H9 (cell line): ENCODE measurements at regions not wholly inside any gene's neighbourhood (a gene's known extent, or its start where the extent isn't known, plus 50 kb on each side); places are given as distances from the start of the nearest gene placed in this dataset.

ENCODE experiments used
- DNase-seq: peaks from one replicate; pipeline ENCODE4 v3.0.0-alpha.2; 2017
- H2AFZ ChIP-seq: one replicate; pipeline ENCODE4 v1.6.1; 2013; ENCODE audit warnings: mild to moderate bottlenecking, low read length, control low read depth, moderate library complexity
- H2AK5ac ChIP-seq: 2 replicates; pipeline ENCODE4 v1.6.1; 2013; ENCODE audit warnings: low read length, control low read depth, mixed read lengths; ENCODE audit not compliant: insufficient read length
- H2BK120ac ChIP-seq: one replicate; pipeline ENCODE4 v1.6.1; 2013; ENCODE audit warnings: low read depth, mild to moderate bottlenecking, low read length, control low read depth, inconsistent platforms; ENCODE audit not compliant: poor library complexity, severe bottlenecking
- H2BK12ac ChIP-seq: 2 replicates; pipeline ENCODE4 v1.6.1; 2013; ENCODE audit warnings: low read length, control low read depth, mixed read lengths, low read depth; ENCODE audit not compliant: insufficient read length
- H2BK15ac ChIP-seq: 2 replicates; pipeline ENCODE4 v1.6.1; 2013; ENCODE audit warnings: low read depth, low read length, control low read depth
- H2BK20ac ChIP-seq: one replicate; pipeline ENCODE4 v1.6.1; 2013; ENCODE audit warnings: low read depth, mild to moderate bottlenecking, low read length, control low read depth, inconsistent platforms; ENCODE audit not compliant: poor library complexity, severe bottlenecking
- H2BK5ac ChIP-seq: 2 replicates; pipeline ENCODE4 v1.6.1; 2013; ENCODE audit warnings: low read length, control low read depth, mixed read lengths; ENCODE audit not compliant: insufficient read length
- H3K14ac ChIP-seq: 2 replicates; pipeline ENCODE4 v1.6.1; 2013; ENCODE audit warnings: low read length, control low read depth; ENCODE audit not compliant: insufficient read depth
- H3K18ac ChIP-seq: 2 replicates; pipeline ENCODE4 v1.6.1; 2013; ENCODE audit warnings: low read depth, mild to moderate bottlenecking, mixed read lengths, low read length, control low read depth; ENCODE audit not compliant: insufficient read length
- H3K23ac ChIP-seq: 2 replicates; pipeline ENCODE4 v1.6.1; 2013; ENCODE audit warnings: low read length, control low read depth, mixed read lengths, low read depth; ENCODE audit not compliant: insufficient read length
- H3K23me2 ChIP-seq: 2 replicates; pipeline ENCODE4 v1.6.1; 2013; ENCODE audit warnings: low read depth, mild to moderate bottlenecking, mixed read lengths, low read length, control low read depth; ENCODE audit not compliant: insufficient read length, poor library complexity, severe bottlenecking
- H3K27ac ChIP-seq: 2 replicates; pipeline ENCODE4 v1.5.1; 2013; ENCODE audit warnings: low read length, control low read depth, mixed read lengths, low read depth; ENCODE audit not compliant: insufficient read length
- H3K27me3 ChIP-seq: 2 replicates; pipeline ENCODE4 v1.6.1; 2013; ENCODE audit warnings: low read length, control low read depth, inconsistent platforms; ENCODE audit not compliant: insufficient read depth
- H3K4ac ChIP-seq: 2 replicates; pipeline ENCODE4 v1.6.1; 2013; ENCODE audit warnings: low read depth, mild to moderate bottlenecking, control low read depth, inconsistent platforms, low read length, moderate library complexity
- H3K4me1 ChIP-seq: 2 replicates; pipeline ENCODE4 v1.6.1; 2013; ENCODE audit warnings: low read length, control low read depth, inconsistent platforms; ENCODE audit not compliant: insufficient read depth
- H3K4me2 ChIP-seq: 2 replicates; pipeline ENCODE4 v1.6.1; 2013; ENCODE audit warnings: low read length, control low read depth, mixed read lengths; ENCODE audit not compliant: insufficient read length, insufficient read depth
- H3K56ac ChIP-seq: 2 replicates; pipeline ENCODE4 v1.6.1; 2013; ENCODE audit warnings: low read depth, mild to moderate bottlenecking, mixed read lengths, low read length, control low read depth; ENCODE audit not compliant: insufficient read length
- H3K79me1 ChIP-seq: 2 replicates; pipeline ENCODE4 v1.6.1; 2013; ENCODE audit warnings: low read depth, mild to moderate bottlenecking, moderate library complexity, low read length, control low read depth, inconsistent platforms; ENCODE audit not compliant: insufficient read depth, poor library complexity, severe bottlenecking
- H3K79me2 ChIP-seq: 2 replicates; pipeline ENCODE4 v1.6.1; 2013; ENCODE audit warnings: low read length, control low read depth, inconsistent platforms; ENCODE audit not compliant: insufficient read depth
- H3K9ac ChIP-seq: 2 replicates; pipeline ENCODE4 v1.6.1; 2013; ENCODE audit warnings: low read length, control low read depth, mixed read lengths; ENCODE audit not compliant: insufficient read length; ENCODE audit errors: extremely low read depth
- H3K9me3 ChIP-seq: one replicate; pipeline ENCODE4 v1.6.1; 2013; ENCODE audit warnings: low read depth, low read length, inconsistent platforms; ENCODE audit not compliant: control insufficient read depth
- H3T11ph ChIP-seq: one replicate; pipeline ENCODE4 v1.6.1; 2013; ENCODE audit warnings: mild to moderate bottlenecking, low read length, control low read depth, inconsistent platforms
- H4K20me1 ChIP-seq: one replicate; pipeline ENCODE4 v1.6.1; 2013; ENCODE audit not compliant: control insufficient read depth, insufficient read length, insufficient read depth
- H4K5ac ChIP-seq: 2 replicates; pipeline ENCODE4 v1.6.1; 2013; ENCODE audit warnings: low read depth, mild to moderate bottlenecking, mixed read lengths, low read length, control low read depth; ENCODE audit not compliant: insufficient read length
- H4K8ac ChIP-seq: replicated peaks from 2 replicates; pipeline ENCODE4 v1.6.1; 2013; ENCODE audit warnings: low read length, control low read depth, mixed read lengths, low read depth; ENCODE audit not compliant: insufficient read length
- H4K91ac ChIP-seq: 2 replicates; pipeline ENCODE4 v1.6.1; 2013; ENCODE audit warnings: low read depth, mild to moderate bottlenecking, moderate library complexity, mixed read lengths, low read length, control low read depth; ENCODE audit not compliant: insufficient read length
- H3K27ac Mint-ChIP-seq, 3 experiments: 2 replicates in 2 of 3; 3 replicates in 1 of 3; pipeline ENCODE4 v1.8.0; 2020 to 2021; ENCODE audit warnings: mixed read lengths in 3 of 3, mild to moderate bottlenecking in 1 of 3, moderate library complexity in 1 of 3
- H3K27me3 Mint-ChIP-seq: 2 replicates; pipeline ENCODE4 v1.8.0; 2021; ENCODE audit warnings: low read depth, mild to moderate bottlenecking, moderate library complexity, mixed read lengths
- H3K36me3 Mint-ChIP-seq, 3 experiments: 2 replicates in 2 of 3; 3 replicates in 1 of 3; pipeline ENCODE4 v1.8.0; 2020 to 2021; ENCODE audit warnings: low read depth in 3 of 3, mixed read lengths in 3 of 3; ENCODE audit not compliant: insufficient read depth in 1 of 3
- H3K4me1 Mint-ChIP-seq, 2 experiments: 2 replicates each; pipeline ENCODE4 v1.8.0; 2020; ENCODE audit warnings: mixed read lengths in 2 of 2
- H3K4me3 Mint-ChIP-seq, 2 experiments: 2 replicates in 1 of 2; 3 replicates in 1 of 2; pipeline ENCODE4 v1.8.0; 2020 to 2021; ENCODE audit warnings: mild to moderate bottlenecking in 2 of 2, mixed read lengths in 2 of 2, moderate library complexity in 1 of 2
- H3K9me3 Mint-ChIP-seq, 2 experiments: 2 replicates in 1 of 2; 3 replicates in 1 of 2; pipeline ENCODE4 v1.8.0; 2020; ENCODE audit warnings: mild to moderate bottlenecking in 2 of 2, mixed read lengths in 2 of 2, moderate library complexity in 1 of 2
- CTCF ChIP-seq: fragments of 200-600 bp; sonication (generic); conservative IDR thresholded peaks from 3 replicates; pipeline ENCODE4 v1.8.0; 2021; ENCODE audit warnings: antibody characterized with exemption, mild to moderate bottlenecking
- WGBS: extraction: QIAGEN DNeasy Blood & Tissue Kit; methylation state at CpG from one replicate; pipeline ENCODE4 v1.1.7; 2013; ENCODE audit warnings: missing lambda C conversion rate, low lambda C conversion rate, mixed read lengths; ENCODE audit not compliant: insufficient read length; ENCODE audit errors: extremely low coverage; 5-methylcytosine and 5-hydroxymethylcytosine counted together

- Mint-ChIP-seq H3K36me3 (no peaks in the 10 kb centered on the region), H3K9me3 (no peaks in the 10 kb centered on the region), H3K27me3 (peaks cover 3% of the 10 kb centered on the region), H3K27ac (no peak overlapping the region), H3K4me1 (peaks cover 4% of the 10 kb centered on the region in 2 experiments; a peak in 2 of 4 replicates), H3K4me3 (no peak overlapping the region)
- H4K5ac ChIP-seq = no peak overlapping the region
- no peak overlapping the region for H2BK5ac ChIP-seq
- no peak overlapping the region for H2BK20ac ChIP-seq
- H2BK15ac ChIP-seq = no peak overlapping the region
- no peaks in the 10 kb centered on the region for H4K20me1 ChIP-seq
- no peaks in the 10 kb centered on the region for H3K27me3 ChIP-seq
- no peaks in the 10 kb centered on the region for H3K4me1 ChIP-seq
- no peak for TF ChIP-seq CTCF
- H2AK5ac ChIP-seq = no peak overlapping the region
- H3K18ac ChIP-seq = no peak overlapping the region
- H3K56ac ChIP-seq = no peak overlapping the region
- no peaks in the 10 kb centered on the region for H3K23me2 ChIP-seq
- no peak overlapping the region for H2BK12ac ChIP-seq
- H3K79me1 ChIP-seq = no peaks in the 10 kb centered on the region
- no peak overlapping the region for H4K91ac ChIP-seq
- no peak overlapping the region for H3K14ac ChIP-seq
- no peak overlapping the region for H3K23ac ChIP-seq
- no peak overlapping the region for H4K8ac ChIP-seq
- H3K27ac ChIP-seq = no peak overlapping the region
- H2AFZ ChIP-seq = no peak overlapping the region
- no peaks in the 10 kb centered on the region for H3K9me3 ChIP-seq
- H3K79me2 ChIP-seq = no peaks in the 10 kb centered on the region
- no CpG with 5 or more reads among the region's 5 CpGs for WGBS
- H3K9ac ChIP-seq = no peak overlapping the region
- no peak overlapping the region for H3K4me2 ChIP-seq
- H3K4ac ChIP-seq = no peak overlapping the region
- no peak for DNase-seq
- no peak overlapping the region for H2BK120ac ChIP-seq
- H3T11ph ChIP-seq = no peak overlapping the region
These were observed 680.6 kb downstream of the SEMA5A start for GRCh38 chr5:8865266-8865665.
